K562 (cell line): ENCODE measurements at regions not wholly inside any gene's neighbourhood (a gene's known extent, or its start where the extent isn't known, plus 50 kb on each side); places are given as distances from the start of the nearest gene placed in this dataset.
A peak's percentile ranks its signal among the peaks of the same experiment; 100 is the strongest.

Source experiments
- ATAC-seq: fragments of 200-7000 bp; cut with Tn5 transposase; 3 replicates; pipeline ENCODE4 v1.9.1; 2020; ENCODE audit warnings: moderate library complexity
- BruUV-seq: library from RNA; stranded (reverse); fragments of 400-500 nt; replicated peaks from 2 replicates; lab custom pipeline; 2021; lab: Mats Ljungman, UMichigan
- CTCF ChIA-PET: fragments of 300-600 bp; formaldehyde crosslinking; extraction: SDS; loops from one replicate; lab custom pipeline; 2021; ENCODE audit warnings: low intra/inter-chr PET ratio; lab: Yijun Ruan, JAX
- POLR2A ChIA-PET: fragments of 300-600, 350-650 bp; sonication (Branson Sonifier 250); formaldehyde crosslinking; extraction: SDS; loops from one replicate; lab custom pipeline; 2021; ENCODE audit warnings: antibody characterized with exemption, inconsistent platforms; lab: Yijun Ruan, JAX
- DNase-seq, 4 experiments: peaks; one replicate each; pipeline versions ENCODE4 v3.0.0 to v3.0.0-alpha.2; 2011 to 2018; ENCODE audit warnings: low spot score in 3 of 4, mixed read lengths in 3 of 4; ENCODE audit errors: extremely low read depth in 1 of 4
- FAIRE-seq: peaks from 2 replicates; lab custom pipeline; 2011; peaks lifted over from hg19 to GRCh38; lab: Jason Lieb, UNC
- H2AFZ ChIP-seq: 2 replicates; pipeline ENCODE4 v1.6.0; 2011; ENCODE audit warnings: low read depth, low read length, control low read depth, inconsistent platforms
- H3K27ac ChIP-seq: fragments of 200-600 bp; 3 replicates; pipeline ENCODE4 v1.8.0; 2011; ENCODE audit warnings: low read depth, mild to moderate bottlenecking, control low read depth, inconsistent platforms, low read length, moderate library complexity, mixed read lengths; ENCODE audit errors: extremely low read depth
- H3K27me3 ChIP-seq, 2 experiments: fragments of 300-600 bp in 1 of 2; 2 replicates in 1 of 2; 3 replicates in 1 of 2; pipeline versions ENCODE4 v1.6.0 to v1.8.0; 2011; ENCODE audit warnings: inconsistent platforms in 2 of 2, low read length in 2 of 2, mild to moderate bottlenecking in 1 of 2, mixed read lengths in 1 of 2, moderate library complexity in 1 of 2; ENCODE audit not compliant: control insufficient read depth in 2 of 2, insufficient read depth in 2 of 2
- H3K36me3 ChIP-seq: fragments of 300-600 bp; 3 replicates; pipeline ENCODE4 v1.8.0; 2011; ENCODE audit warnings: mild to moderate bottlenecking, low read length, inconsistent platforms; ENCODE audit not compliant: control insufficient read depth, insufficient read depth
- H3K4me1 ChIP-seq, 2 experiments: fragments of 200-600 bp in 1 of 2; replicated peaks in 1 of 2; 2 replicates in 1 of 2; 3 replicates in 1 of 2; pipeline versions ENCODE4 v1.5.1 to v1.8.0; 2011; ENCODE audit warnings: inconsistent platforms in 2 of 2, low read length in 2 of 2, mild to moderate bottlenecking in 1 of 2, mixed read lengths in 1 of 2, moderate library complexity in 1 of 2; ENCODE audit not compliant: control insufficient read depth in 2 of 2, insufficient read depth in 2 of 2
- H3K4me2 ChIP-seq: 2 replicates; pipeline ENCODE4 v1.6.1; 2011; ENCODE audit warnings: low read length, control low read depth, inconsistent platforms, mixed read lengths; ENCODE audit not compliant: insufficient read depth
- H3K4me3 ChIP-seq: fragments of 200-600 bp; sonication (generic), shearing (Covaris generic); 2 replicates; pipeline ENCODE4 v1.5.1; 2016; ENCODE audit warnings: control low read depth, inconsistent platforms
- H3K79me2 ChIP-seq: fragments of 200-600 bp; 3 replicates; pipeline ENCODE4 v1.8.0; 2011; ENCODE audit warnings: low read length, inconsistent platforms; ENCODE audit not compliant: control insufficient read depth, insufficient read depth
- H3K9ac ChIP-seq, 2 experiments: 2 replicates each; pipeline versions ENCODE4 v1.6.0 to v1.6.1; 2011; ENCODE audit warnings: low read depth in 2 of 2, low read length in 2 of 2, control low read depth in 1 of 2, inconsistent platforms in 1 of 2, mild to moderate bottlenecking in 1 of 2, mixed read lengths in 1 of 2; ENCODE audit not compliant: insufficient read depth in 1 of 2
- H3K9me1 ChIP-seq: one replicate; pipeline ENCODE4 v1.6.0; 2011; ENCODE audit warnings: inconsistent platforms, mild to moderate bottlenecking, low read length, moderate library complexity; ENCODE audit not compliant: control insufficient read depth, insufficient read depth
- H3K9me3 ChIP-seq: replicated peaks from 2 replicates; pipeline ENCODE4 v1.5.1; 2011; ENCODE audit warnings: low read depth, low read length, inconsistent platforms; ENCODE audit not compliant: control insufficient read depth, insufficient read depth
- H4K20me1 ChIP-seq: replicated peaks from 2 replicates; pipeline ENCODE4 v1.6.1; 2011; ENCODE audit warnings: low read length, inconsistent platforms, mixed read lengths; ENCODE audit not compliant: control insufficient read depth, insufficient read depth
- GABPB2 ChIP-seq: fragments of 250-450 bp; sonication (Bioruptor Pico); conservative IDR thresholded peaks from 2 replicates; pipeline ENCODE4 v1.5.1; 2021; ENCODE audit warnings: mild to moderate bottlenecking
- PBX2 ChIP-seq, 2 experiments: IDR thresholded peaks in 1 of 2; conservative IDR thresholded peaks in 1 of 2; 2 replicates each; pipeline ENCODE4 v1.6.1; 2016; ENCODE audit warnings: low read depth in 2 of 2, mild to moderate bottlenecking in 1 of 2, missing compliant biosample characterization in 1 of 2, missing genetic modification characterization in 1 of 2, moderate library complexity in 1 of 2
- WGBS: fragments of 100-300 bp; shearing (Covaris generic); methylation state at CpG from one replicate; pipeline ENCODE4 v1.1.6; 2016; ENCODE audit warnings: low coverage, mixed read lengths; ENCODE audit not compliant: insufficient coverage; ENCODE audit errors: missing lambda C conversion rate; 5-methylcytosine and 5-hydroxymethylcytosine counted together
- in situ Hi-C: fragments of 300-500 bp; cut with MboI; formaldehyde crosslinking; loops from 4 replicates; pipeline ENCODE4 v1.15.0; 2018; ENCODE audit warnings: inconsistent platforms, mixed read lengths
- intact Hi-C: fragments of 100-400 bp; cut with micrococcal nuclease; formaldehyde crosslinking; loops from 2 replicates; pipeline ENCODE4 v1.14.2; 2022

GRCh38 chr1:229970714-229971113 lies 96.3 kb upstream of the GALNT2 start:
- Histone ChIP-seq H3K9me3 (no peaks in the 10 kb centered on the region), H3K27me3 (peaks cover 7 to 11% of the 10 kb centered on the region in 2 experiments; a peak in 4 of 5 replicates), H3K79me2 (no peaks in the 10 kb centered on the region), H3K9ac (no peak overlapping the region), H3K36me3 (no peaks in the 10 kb centered on the region), H3K4me2 (no peak overlapping the region), H3K4me1 (peaks cover 3% of the 10 kb centered on the region in 2 experiments; a peak in 2 of 5 replicates), H2AFZ (no peak overlapping the region), H3K9me1 (no peaks in the 10 kb centered on the region), H4K20me1 (no peaks in the 10 kb centered on the region), H3K27ac (no peak overlapping the region), H3K4me3 (no peak overlapping the region)
- DNase-seq, result no peak
- CTCF ChIA-PET, result no interaction called here
- no peak for TF ChIP-seq PBX2 (CRISPR knock-in tag; IDR thresholded peaks at IDR 0.05; ENCODE audit: low read depth)
- TF ChIP-seq PBX2 (tag; conservative IDR thresholded peaks at IDR 0.05; ENCODE audit: low read depth), result peak; percentile 40; the same call in 1 of the 2 replicates
- TF ChIP-seq GABPB2 (CRISPR knock-in tag), result no peak
- 3% methylated on average over 8 of the region's 8 CpGs for WGBS
- intact Hi-C loops (no loop called here), in situ Hi-C loops (no loop called here)
- POLR2A ChIA-PET, result no interaction called here
- no TSS peak for BruUV-seq
- no peak for FAIRE-seq
- no peak; the same call in 2 of the 3 replicates for ATAC-seq
